HepG2 (cell line): ENCODE measurements at regions not wholly inside any gene's neighbourhood (a gene's known extent, or its start where the extent isn't known, plus 50 kb on each side); places are given as distances from the start of the nearest gene placed in this dataset.

ENCODE experiments used
- ATAC-seq: fragments of 200-7000 bp; cut with Tn5 transposase; 3 replicates; pipeline ENCODE4 v1.9.1; 2020; ENCODE audit warnings: mild to moderate bottlenecking, moderate library complexity
- BruUV-seq: library from RNA; stranded (reverse); fragments of 400-500 nt; replicated peaks from 2 replicates; lab custom pipeline; 2021; lab: Mats Ljungman, UMichigan
- CTCF ChIA-PET: fragments of 300-600 bp; formaldehyde crosslinking; extraction: SDS; loops from one replicate; lab custom pipeline; 2021; ENCODE audit warnings: low total read pairs, inconsistent platforms, low intra/inter-chr PET ratio; lab: Yijun Ruan, JAX
- POLR2A ChIA-PET: fragments of 350-600 bp; sonication (Branson Sonifier 250); formaldehyde crosslinking; loops from one replicate; lab custom pipeline; 2020; ENCODE audit warnings: antibody characterized with exemption, inconsistent platforms; lab: Yijun Ruan, JAX
- DNase-seq: peaks from one replicate; pipeline ENCODE4 v3.0.0-alpha.2; 2015; ENCODE audit warnings: low spot score
- FAIRE-seq: peaks from 3 replicates; lab custom pipeline; 2011; peaks lifted over from hg19 to GRCh38; lab: Jason Lieb, UNC
- H2AFZ ChIP-seq: one replicate; pipeline ENCODE4 v1.6.1; 2011; ENCODE audit warnings: low read length, inconsistent platforms
- H3K27ac ChIP-seq: fragments of 300-600 bp; 3 replicates; pipeline ENCODE4 v1.8.0; 2011; ENCODE audit warnings: mixed run types, mild to moderate bottlenecking, mixed read lengths, low read length, inconsistent platforms; ENCODE audit not compliant: insufficient read depth; ENCODE audit errors: extremely low read length
- H3K27me3 ChIP-seq, 2 experiments: fragments of 200-600 bp in 1 of 2; 2 replicates in 1 of 2; 3 replicates in 1 of 2; pipeline versions ENCODE4 v1.6.0 to v1.8.0; 2011; ENCODE audit warnings: low read length in 2 of 2, mild to moderate bottlenecking in 2 of 2, moderate library complexity in 2 of 2, inconsistent platforms in 1 of 2; ENCODE audit not compliant: insufficient read depth in 2 of 2, control insufficient read depth in 1 of 2
- H3K36me3 ChIP-seq, 2 experiments: fragments of 200-600 bp in 1 of 2; replicated peaks in 1 of 2; 2 replicates in 1 of 2; 3 replicates in 1 of 2; pipeline versions ENCODE4 v1.5.1 to v1.8.0; 2011; ENCODE audit warnings: low read length in 2 of 2, inconsistent platforms in 1 of 2; ENCODE audit not compliant: insufficient read depth in 2 of 2, control insufficient read depth in 1 of 2
- H3K4me1 ChIP-seq: 2 replicates; pipeline ENCODE4 v1.5.1; 2012; ENCODE audit warnings: low read length, inconsistent platforms; ENCODE audit not compliant: insufficient read depth
- H3K4me2 ChIP-seq: 2 replicates; pipeline ENCODE4 v1.6.0; 2011; ENCODE audit warnings: low read depth, low read length, inconsistent platforms
- H3K4me3 ChIP-seq, 3 experiments: fragments of 200-600 bp in 1 of 3; sonication (generic), shearing (Covaris generic) in 1 of 3; replicated peaks in 1 of 3; 2 replicates each; pipeline ENCODE4 v1.5.1; 2011 to 2016; ENCODE audit warnings: low read length in 3 of 3, inconsistent platforms in 2 of 3, low read depth in 2 of 3, mild to moderate bottlenecking in 2 of 3, control low read depth in 1 of 3, mixed read lengths in 1 of 3; ENCODE audit not compliant: insufficient read depth in 1 of 3
- H3K79me2 ChIP-seq: one replicate; pipeline ENCODE4 v1.6.1; 2011; ENCODE audit warnings: low read length, inconsistent platforms; ENCODE audit not compliant: insufficient read depth
- H3K9ac ChIP-seq: 2 replicates; pipeline ENCODE4 v1.6.0; 2011; ENCODE audit warnings: mild to moderate bottlenecking, low read depth, low read length, inconsistent platforms; ENCODE audit not compliant: insufficient read depth
- H3K9me3 ChIP-seq: 2 replicates; pipeline ENCODE4 v1.5.1; 2012; ENCODE audit warnings: mild to moderate bottlenecking, low read length
- H4K20me1 ChIP-seq: 2 replicates; pipeline ENCODE4 v1.6.0; 2011; ENCODE audit warnings: inconsistent platforms, mild to moderate bottlenecking, low read length, moderate library complexity; ENCODE audit not compliant: insufficient read depth
- FUBP1 ChIP-seq: sonication (generic); formaldehyde crosslinking; IDR thresholded peaks from 2 replicates; pipeline ENCODE4 v1.5.1; 2020; ENCODE audit warnings: missing genetic modification reagents, mild to moderate bottlenecking, borderline replicate concordance
- MAFF ChIP-seq: IDR thresholded peaks from 2 replicates; pipeline ENCODE4 v1.6.1; 2011; ENCODE audit warnings: low read depth, low read length, improper control_type of control experiment
- MAFK ChIP-seq, 2 experiments: IDR thresholded peaks in 1 of 2; conservative IDR thresholded peaks in 1 of 2; 2 replicates each; pipeline ENCODE4 v1.6.1; 2011; ENCODE audit warnings: improper control_type of control experiment in 2 of 2, low read length in 2 of 2
- MYNN ChIP-seq: sonication (generic); formaldehyde crosslinking; IDR thresholded peaks from 2 replicates; pipeline ENCODE4 v1.4.0; 2020; ENCODE audit warnings: mild to moderate bottlenecking, low read depth, missing genetic modification reagents
- NR2C2 ChIP-seq: sonication (generic); formaldehyde crosslinking; IDR thresholded peaks from 2 replicates; pipeline ENCODE4 v1.4.0; 2020; ENCODE audit warnings: missing genetic modification reagents, mild to moderate bottlenecking, moderate library complexity, borderline replicate concordance
- ZNF761 ChIP-seq: sonication (generic); formaldehyde crosslinking; conservative IDR thresholded peaks from 2 replicates; pipeline ENCODE4 v1.4.0; 2020; ENCODE audit warnings: mild to moderate bottlenecking, missing genetic modification reagents
- ZNF770 ChIP-seq: sonication (generic); formaldehyde crosslinking; IDR thresholded peaks from 2 replicates; pipeline ENCODE4 v1.5.0; 2020; ENCODE audit warnings: mild to moderate bottlenecking, missing genetic modification reagents
- ZSCAN31 ChIP-seq: sonication (generic); formaldehyde crosslinking; IDR thresholded peaks from 2 replicates; pipeline ENCODE4 v1.5.0; 2020; ENCODE audit warnings: low read depth, mild to moderate bottlenecking, missing genetic modification reagents
- WGBS: methylation state at CpG from one replicate; pipeline ENCODE4 v1.1.6; 2017; ENCODE audit warnings: low lambda C conversion rate; 5-methylcytosine and 5-hydroxymethylcytosine counted together
- in situ Hi-C: cut with HindIII; loops from 2 replicates; pipeline ENCODE4 v1.10.0; 2017; ENCODE audit warnings: low pct_unique_long_range_greater_than_20kb; ENCODE audit not compliant: extremely low pct_ligation_motif_present
- intact Hi-C: fragments of 100-400 bp; cut with micrococcal nuclease; formaldehyde crosslinking; loops from one replicate; pipeline ENCODE4 v1.10.0; 2022; ENCODE audit not compliant: unreplicated experiment
- TF ChIP-seq, protein P1 (sequence below): conservative IDR thresholded peaks from 2 replicates; pipeline ENCODE4 v1.6.1; 2018; ENCODE audit warnings: missing genetic modification reagents
- TF ChIP-seq, protein P2 (sequence below): IDR thresholded peaks from 2 replicates; pipeline ENCODE4 v1.6.1; 2016; ENCODE audit warnings: missing biosample characterization, missing genetic modification reagents, low read depth

GRCh38 chr7:125255810-125256209 is 326.2 kb upstream of the POT1 start:
- DNase-seq (no peak), FAIRE-seq (no peak), ATAC-seq (no peak)
- TF ChIP-seq, protein P1, sequence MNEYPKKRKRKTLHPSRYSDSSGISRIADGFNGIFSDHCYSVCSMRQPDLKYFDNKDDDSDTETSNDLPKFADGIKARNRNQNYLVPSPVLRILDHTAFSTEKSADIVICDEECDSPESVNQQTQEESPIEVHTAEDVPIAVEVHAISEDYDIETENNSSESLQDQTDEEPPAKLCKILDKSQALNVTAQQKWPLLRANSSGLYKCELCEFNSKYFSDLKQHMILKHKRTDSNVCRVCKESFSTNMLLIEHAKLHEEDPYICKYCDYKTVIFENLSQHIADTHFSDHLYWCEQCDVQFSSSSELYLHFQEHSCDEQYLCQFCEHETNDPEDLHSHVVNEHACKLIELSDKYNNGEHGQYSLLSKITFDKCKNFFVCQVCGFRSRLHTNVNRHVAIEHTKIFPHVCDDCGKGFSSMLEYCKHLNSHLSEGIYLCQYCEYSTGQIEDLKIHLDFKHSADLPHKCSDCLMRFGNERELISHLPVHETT (CRISPR knock-in tag): no peak
- no peak for TF ChIP-seq ZSCAN31 (CRISPR knock-in tag)
- TF ChIP-seq MAFK (conservative IDR thresholded peaks at IDR 0.05 in 1 of 2, IDR thresholded peaks at IDR 0.05 in 1 of 2; ENCODE audit: low read length in 2 of 2): peak; percentile 30 to 60; a peak in 3 of 4 replicates
- TF ChIP-seq MAFF: peak; percentile 62
- no peak for TF ChIP-seq ZNF770 (CRISPR knock-in tag)
- no peak for TF ChIP-seq ZNF761 (CRISPR knock-in tag)
- no peak for TF ChIP-seq FUBP1 (CRISPR knock-in tag)
- TF ChIP-seq, protein P2, sequence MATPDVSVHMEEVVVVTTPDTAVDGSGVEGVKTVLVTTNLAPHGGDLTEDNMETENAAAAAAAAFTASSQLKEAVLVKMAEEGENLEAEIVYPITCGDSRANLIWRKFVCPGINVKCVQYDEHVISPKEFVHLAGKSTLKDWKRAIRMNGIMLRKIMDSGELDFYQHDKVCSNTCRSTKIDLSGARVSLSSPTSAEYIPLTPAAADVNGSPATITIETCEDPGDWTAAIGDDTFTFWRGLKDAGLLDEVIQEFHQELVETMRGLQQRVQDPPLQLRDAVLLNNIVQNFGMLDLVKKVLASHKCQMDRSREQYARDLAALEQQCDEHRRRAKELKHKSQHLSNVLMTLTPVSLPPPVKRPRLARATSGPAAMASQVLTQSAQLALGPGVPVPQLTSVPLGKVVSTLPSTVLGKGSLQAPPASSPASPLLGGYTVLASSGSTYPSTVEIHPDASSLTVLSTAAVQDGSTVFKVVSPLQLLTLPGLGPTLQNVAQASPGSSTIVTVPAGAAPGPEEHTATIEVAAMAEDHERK (CRISPR knock-in tag): no peak
- TF ChIP-seq NR2C2 (CRISPR knock-in tag): no peak
- no peak for TF ChIP-seq MYNN (CRISPR knock-in tag)
- intact Hi-C loops (no loop called here), in situ Hi-C loops (no loop called here)
- Histone ChIP-seq H3K27me3 (no peaks in the 10 kb centered on the region), H4K20me1 (no peaks in the 10 kb centered on the region), H3K79me2 (no peaks in the 10 kb centered on the region), H3K4me1 (no peaks in the 10 kb centered on the region), H3K27ac (no peak overlapping the region), H3K4me3 (no peak overlapping the region), H3K9ac (no peak overlapping the region), H3K4me2 (no peak overlapping the region), H2AFZ (no peak overlapping the region), H3K36me3 (no peaks in the 10 kb centered on the region), H3K9me3 (no peaks in the 10 kb centered on the region)
- ChIA-PET CTCF (no interaction called here), POLR2A (no interaction called here)
- WGBS: 6% methylated on average over 3 of the region's 3 CpGs
- no TSS peak for BruUV-seq
